ENCODE measurements at regions not wholly inside any gene's neighbourhood (a gene's known extent, or its start where the extent isn't known, plus 50 kb on each side); places are given as distances from the start of the nearest gene placed in this dataset.
A peak's percentile ranks its signal among the peaks of the same experiment; 100 is the strongest.
"Not testable (repeated sequence)": the region's sequence is repeated elsewhere in the genome, so short reads cannot be mapped to it uniquely, and the experiment has no call there.

- DNase-seq (ENCODE audit: low read depth, low spot score), result no peak
- in situ Hi-C loops (cut with HindIII; ENCODE audit: low pct_unique_long_range_greater_than_20kb, low sequenced_read_pairs), result no loop called here
Observed at GRCh38 chr7:69042138-69042537, 556.1 kb upstream of the AUTS2 start.

- in situ Hi-C loops (cut with HindIII; ENCODE audit: low pct_unique_long_range_greater_than_20kb, low sequenced_read_pairs), result no loop called here
- DNase-seq (ENCODE audit: low read depth, low spot score), result no peak
Observed at GRCh38 chr7:69047151-69047754, 551.0 kb upstream of the AUTS2 start.

DNA sequence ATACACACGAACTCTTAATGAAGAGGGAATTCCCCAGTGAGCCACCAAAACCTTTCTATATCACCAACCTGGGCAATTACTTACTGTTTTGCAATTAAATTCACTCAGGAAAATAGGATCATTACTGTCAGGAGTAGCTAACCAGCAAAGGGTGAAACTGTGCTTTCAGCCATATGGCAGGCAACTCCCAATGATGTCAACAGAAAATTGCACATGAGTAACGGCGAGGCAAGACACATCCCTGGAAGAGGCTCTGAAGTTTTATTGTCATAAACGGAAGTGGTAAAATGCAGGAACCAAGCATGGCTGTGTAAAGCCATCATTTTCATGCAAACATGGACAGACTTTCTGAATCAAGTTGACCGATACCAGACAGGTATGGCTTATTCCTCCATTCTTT lies 548.9 kb upstream of the AUTS2 start:
- DNase-seq (ENCODE audit: low read depth, low spot score), result no peak
- in situ Hi-C loops (cut with HindIII; ENCODE audit: low pct_unique_long_range_greater_than_20kb, low sequenced_read_pairs), result no loop called here

DNA sequence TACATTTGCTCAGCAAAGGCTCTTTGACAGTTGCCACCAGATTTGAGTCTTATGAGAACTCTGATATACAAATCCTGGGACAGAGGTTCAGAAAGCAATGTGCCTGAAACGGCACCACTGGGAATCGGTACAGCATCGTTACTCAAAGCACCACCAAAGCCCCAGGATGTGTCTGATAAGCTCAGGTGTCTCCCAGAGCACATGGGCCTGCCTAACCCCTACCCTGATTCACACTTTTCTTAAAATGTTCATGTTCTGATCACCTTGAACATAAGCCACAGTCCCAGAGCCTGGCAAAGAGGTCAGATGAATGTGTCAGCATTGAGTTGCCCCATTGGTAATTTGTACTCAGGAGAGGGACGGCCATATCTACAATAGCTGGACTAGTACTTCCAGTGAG lies 545.8 kb upstream of the AUTS2 start:
- in situ Hi-C loops (cut with HindIII; ENCODE audit: low pct_unique_long_range_greater_than_20kb, low sequenced_read_pairs), result no loop called here
- DNase-seq (ENCODE audit: low read depth, low spot score), result no peak

DNA sequence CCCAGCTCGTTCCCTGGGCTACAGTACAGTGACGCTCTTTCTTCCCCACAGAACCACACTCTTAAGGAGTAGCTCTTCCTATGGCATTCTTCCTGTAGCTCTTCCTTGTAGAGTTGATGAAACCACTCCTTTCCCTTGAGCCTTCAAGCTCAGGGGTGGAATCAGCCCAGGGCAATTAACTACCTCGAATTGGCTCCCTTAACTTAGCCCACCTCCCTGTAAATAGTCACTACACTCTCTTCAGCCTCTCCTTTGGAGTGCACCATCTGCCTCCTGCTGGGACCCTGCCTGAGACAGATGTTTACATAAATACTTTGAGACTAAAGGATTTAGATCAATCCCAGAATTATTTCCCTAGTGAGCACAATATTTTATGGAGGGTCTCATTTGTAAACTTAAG lies 537.8 kb upstream of the AUTS2 start:
- no peak for DNase-seq (ENCODE audit: low read depth, low spot score)
- in situ Hi-C loops (cut with HindIII; ENCODE audit: low pct_unique_long_range_greater_than_20kb, low sequenced_read_pairs), result no loop called here

DNA sequence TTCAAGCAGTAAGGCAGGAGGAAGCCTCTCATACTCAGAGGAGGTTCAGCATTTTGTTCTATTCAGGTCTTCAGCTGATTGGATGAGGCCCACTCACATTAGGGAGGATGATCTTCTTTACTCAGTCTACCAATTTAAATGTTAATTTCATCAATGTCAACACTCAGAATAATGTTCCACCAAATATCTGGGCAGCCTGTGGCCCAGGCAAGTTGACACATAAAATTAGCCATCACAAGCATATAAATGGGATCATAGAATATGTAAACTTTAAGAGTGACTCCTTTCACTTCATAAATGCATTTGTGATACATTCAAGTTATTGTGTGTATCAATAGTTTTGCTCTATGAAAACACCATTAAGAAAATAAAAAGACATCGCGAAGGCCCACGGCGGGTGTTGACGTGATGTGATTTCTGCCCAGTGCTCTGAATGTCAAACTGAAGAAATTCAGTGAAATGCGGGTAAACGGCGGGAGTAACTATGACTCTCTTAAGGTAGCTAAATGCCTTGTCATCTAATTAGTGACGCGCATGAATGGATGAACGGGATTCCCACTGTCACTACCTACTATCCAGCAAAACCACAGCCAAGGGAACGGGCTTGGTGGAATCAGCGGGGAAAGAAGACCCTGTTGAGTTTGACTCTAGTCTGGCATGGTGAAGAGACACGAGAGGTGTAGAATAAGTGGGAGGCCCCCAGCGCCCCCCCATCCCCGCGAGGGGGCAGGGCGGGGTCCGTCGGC lies 536.1 kb upstream of the AUTS2 start:
- DNase-seq (ENCODE audit: low read depth, low spot score), result no peak
- in situ Hi-C loops (cut with HindIII; ENCODE audit: low pct_unique_long_range_greater_than_20kb, low sequenced_read_pairs), result no loop called here

DNA sequence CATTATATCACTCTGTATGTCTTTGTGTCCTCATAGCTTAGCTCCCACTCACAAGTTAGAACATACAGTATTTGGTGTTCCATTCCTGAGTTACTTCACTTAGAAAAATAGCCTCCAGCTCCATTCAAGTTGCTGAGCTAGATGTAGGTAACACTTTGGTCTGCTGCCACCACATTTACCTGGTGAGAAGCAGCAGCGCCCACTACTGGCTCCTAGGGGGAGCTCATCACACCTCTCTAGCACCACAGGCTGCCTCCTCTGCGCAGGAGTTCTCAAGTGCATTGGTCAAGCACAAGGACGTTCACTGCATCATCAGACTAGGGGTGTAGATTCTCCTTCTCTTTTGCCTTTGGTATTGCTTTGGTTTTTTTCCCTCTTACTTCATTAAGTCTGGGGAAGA lies 530.9 kb upstream of the AUTS2 start:
- DNase-seq (ENCODE audit: low read depth, low spot score), result peak; percentile 41
- in situ Hi-C loops (cut with HindIII; ENCODE audit: low pct_unique_long_range_greater_than_20kb, low sequenced_read_pairs), result no loop called here

DNA sequence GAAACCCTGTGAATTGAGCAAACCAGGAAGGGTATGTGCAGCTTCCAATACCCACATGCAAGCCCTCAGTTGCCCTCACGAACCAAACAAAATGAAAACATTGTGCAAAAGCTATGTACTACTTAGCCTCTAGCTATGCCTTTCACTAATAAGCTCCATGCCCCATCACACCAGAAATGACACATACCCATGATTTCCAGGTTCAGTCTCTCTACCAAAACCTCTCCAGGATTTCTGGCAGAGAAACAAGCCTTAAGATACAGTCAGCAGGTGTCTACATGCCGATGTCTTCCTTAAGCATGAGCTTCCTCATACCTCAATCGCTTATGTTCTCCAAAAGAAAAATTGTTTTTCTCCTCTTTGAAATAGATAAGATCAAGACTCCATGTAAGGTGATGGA lies 527.8 kb upstream of the AUTS2 start:
- in situ Hi-C loops (cut with HindIII; ENCODE audit: low pct_unique_long_range_greater_than_20kb, low sequenced_read_pairs), result no loop called here
- no peak for DNase-seq (ENCODE audit: low read depth, low spot score)

DNA sequence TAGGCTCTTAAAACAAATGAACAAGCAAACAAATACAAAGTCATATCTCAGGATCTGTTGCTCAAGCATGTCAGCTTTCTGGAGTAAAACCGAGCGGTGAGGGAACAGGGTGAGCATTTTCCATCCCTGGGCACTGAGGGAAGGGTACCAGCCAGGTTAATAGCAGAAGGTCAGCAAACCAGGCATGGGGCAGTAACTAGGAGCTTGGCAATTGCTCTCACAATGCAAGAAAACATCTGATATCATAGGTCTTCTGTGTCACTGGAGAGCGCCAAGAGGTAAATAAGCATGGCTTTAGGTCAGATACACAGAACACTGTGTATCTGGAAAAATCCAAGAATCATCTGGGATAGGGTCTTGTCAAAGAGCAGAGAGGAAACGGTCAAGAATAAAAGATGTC lies 521.7 kb upstream of the AUTS2 start:
- DNase-seq (ENCODE audit: low read depth, low spot score), result no peak

GRCh38 chr7:69078997-69079769 lies 519.1 kb upstream of the AUTS2 start:
- DNase-seq (ENCODE audit: low read depth, low spot score), result no peak
- in situ Hi-C loops (cut with HindIII; ENCODE audit: low pct_unique_long_range_greater_than_20kb, low sequenced_read_pairs), result no loop called here

More for the DNA sequence above, 521.7 kb upstream of the AUTS2 start:
- in situ Hi-C loops (cut with HindIII; ENCODE audit: low pct_unique_long_range_greater_than_20kb, low sequenced_read_pairs), result no loop called here

DNA sequence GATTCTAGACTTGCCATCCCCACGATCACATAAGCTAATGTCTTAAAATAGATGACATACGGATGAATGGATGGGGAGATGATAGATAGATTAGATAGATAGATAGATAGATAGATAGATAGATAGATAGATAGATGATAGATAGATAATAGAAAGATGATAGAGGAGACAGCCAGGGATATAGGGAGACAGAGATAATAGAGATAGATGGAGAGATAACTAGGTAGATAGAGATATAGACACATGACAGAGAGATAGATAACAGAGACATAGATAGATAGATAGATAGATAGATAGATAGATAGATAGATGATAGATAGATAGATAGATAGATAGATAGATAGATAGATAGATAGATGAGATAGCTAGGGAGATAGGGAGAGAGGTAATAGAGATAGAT lies 511.0 kb upstream of the AUTS2 start:
- in situ Hi-C loops (cut with HindIII; ENCODE audit: low pct_unique_long_range_greater_than_20kb, low sequenced_read_pairs); DNase-seq (ENCODE audit: low read depth, low spot score): not testable (repeated sequence)

DNA sequence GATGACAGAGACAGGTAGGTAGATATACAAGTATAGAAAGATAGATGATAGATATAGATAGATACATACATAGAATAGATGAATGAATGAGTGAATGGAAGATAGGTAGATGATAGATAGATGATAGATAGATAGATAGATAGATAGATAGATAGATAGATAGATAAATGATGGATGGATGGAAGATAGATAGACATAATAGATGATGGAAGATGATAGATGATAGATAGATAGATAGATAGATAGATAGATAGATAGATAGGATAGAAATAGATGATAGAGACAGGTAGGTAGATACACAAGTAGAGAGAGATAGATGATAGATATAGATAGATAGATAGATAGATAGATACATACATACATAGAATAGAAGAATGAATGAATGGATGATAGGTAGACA lies 510.1 kb upstream of the AUTS2 start:
- in situ Hi-C loops (cut with HindIII; ENCODE audit: low pct_unique_long_range_greater_than_20kb, low sequenced_read_pairs), result no loop called here
- no peak for DNase-seq (ENCODE audit: low read depth, low spot score)

DNA sequence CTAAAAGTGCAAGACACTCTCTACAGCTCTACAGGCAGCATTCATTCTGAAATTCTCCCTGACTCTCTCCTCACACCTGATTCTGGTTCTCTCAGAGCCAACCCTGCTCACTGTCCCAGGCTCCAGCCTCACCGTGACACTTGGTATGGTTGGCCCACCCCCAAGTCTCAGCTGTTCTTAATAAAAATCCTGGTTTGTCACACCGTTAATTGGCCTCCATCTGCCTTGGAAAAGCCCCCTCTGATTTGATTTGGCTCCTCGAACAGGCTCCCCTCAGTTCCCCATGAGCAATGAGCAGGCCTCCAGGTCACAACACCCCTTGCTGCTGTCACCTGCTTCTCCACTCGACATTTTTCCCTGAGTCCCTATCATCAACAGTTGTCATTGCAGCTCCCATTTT lies 507.3 kb upstream of the AUTS2 start:
- no peak for DNase-seq (ENCODE audit: low read depth, low spot score)
- in situ Hi-C loops (cut with HindIII; ENCODE audit: low pct_unique_long_range_greater_than_20kb, low sequenced_read_pairs), result no loop called here

GRCh38 chr7:69091521-69091920 lies 506.8 kb upstream of the AUTS2 start:
- no peak for DNase-seq (ENCODE audit: low read depth, low spot score)
- in situ Hi-C loops (cut with HindIII; ENCODE audit: low pct_unique_long_range_greater_than_20kb, low sequenced_read_pairs), result no loop called here

- in situ Hi-C loops (cut with HindIII; ENCODE audit: low pct_unique_long_range_greater_than_20kb, low sequenced_read_pairs), result no loop called here
- DNase-seq (ENCODE audit: low read depth, low spot score), result no peak
Observed at GRCh38 chr7:69095127-69095526, 503.1 kb upstream of the AUTS2 start.

GRCh38 chr7:69095649-69096048 lies 502.6 kb upstream of the AUTS2 start:
- in situ Hi-C loops (cut with HindIII; ENCODE audit: low pct_unique_long_range_greater_than_20kb, low sequenced_read_pairs), result no loop called here

GRCh38 chr7:69104023-69104422 lies 494.3 kb upstream of the AUTS2 start:
- no peak for DNase-seq (ENCODE audit: low read depth, low spot score)
- in situ Hi-C loops (cut with HindIII; ENCODE audit: low pct_unique_long_range_greater_than_20kb, low sequenced_read_pairs), result no loop called here

More at GRCh38 chr7:69095649-69096048, 502.6 kb upstream of the AUTS2 start:
- no peak for DNase-seq (ENCODE audit: low read depth, low spot score)

GRCh38 chr7:69105092-69105491 lies 493.2 kb upstream of the AUTS2 start:
- no peak for DNase-seq (ENCODE audit: low read depth, low spot score)

DNA sequence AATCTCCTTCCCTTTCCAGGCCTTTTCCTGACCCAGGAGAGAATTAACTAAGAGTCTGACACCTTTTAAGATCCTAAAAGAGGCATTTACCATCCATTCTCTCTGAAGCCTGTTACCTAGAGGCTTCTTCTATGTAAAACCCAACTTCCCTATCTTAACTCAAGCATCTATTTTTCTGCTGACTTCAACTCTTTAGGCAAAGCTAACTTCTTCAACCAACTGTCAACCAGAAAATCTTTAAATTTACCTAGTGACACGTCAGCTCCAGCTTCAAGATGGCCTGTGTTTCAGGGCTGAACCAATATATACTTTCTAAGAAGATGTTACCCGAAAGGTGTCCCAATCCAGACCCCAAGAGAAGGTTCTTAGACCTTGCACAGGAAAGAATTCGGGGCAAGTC lies 492.3 kb upstream of the AUTS2 start:
- no peak for DNase-seq (ENCODE audit: low read depth, low spot score)
- in situ Hi-C loops (cut with HindIII; ENCODE audit: low pct_unique_long_range_greater_than_20kb, low sequenced_read_pairs), result no loop called here

More at GRCh38 chr7:69105092-69105491, 493.2 kb upstream of the AUTS2 start:
- in situ Hi-C loops (cut with HindIII; ENCODE audit: low pct_unique_long_range_greater_than_20kb, low sequenced_read_pairs), result no loop called here
